ENCODE measurements at regions not wholly inside any gene's neighbourhood (a gene's known extent, or its start where the extent isn't known, plus 50 kb on each side); places are given as distances from the start of the nearest gene placed in this dataset.

DNA sequence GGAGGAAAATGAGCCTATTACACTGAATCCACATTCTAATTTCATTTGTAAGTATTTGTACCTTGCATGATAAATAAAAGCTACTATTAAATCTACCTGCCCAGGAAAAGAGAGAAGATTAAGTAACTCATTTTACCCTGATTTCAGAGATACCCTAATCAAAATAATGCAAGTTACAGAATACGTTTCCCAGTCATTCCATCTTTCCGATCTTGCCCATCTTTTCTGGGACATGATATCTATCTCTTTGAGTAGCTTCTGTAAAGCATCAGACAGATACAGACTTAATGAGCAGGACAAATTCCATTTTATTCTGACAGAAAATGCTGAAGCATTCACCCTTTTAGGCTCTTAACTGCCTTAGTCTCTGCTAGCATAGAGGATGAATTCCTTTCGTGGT, 56.6 kb downstream of the SPRY2 start:
- DNase-seq: no peak

DNA sequence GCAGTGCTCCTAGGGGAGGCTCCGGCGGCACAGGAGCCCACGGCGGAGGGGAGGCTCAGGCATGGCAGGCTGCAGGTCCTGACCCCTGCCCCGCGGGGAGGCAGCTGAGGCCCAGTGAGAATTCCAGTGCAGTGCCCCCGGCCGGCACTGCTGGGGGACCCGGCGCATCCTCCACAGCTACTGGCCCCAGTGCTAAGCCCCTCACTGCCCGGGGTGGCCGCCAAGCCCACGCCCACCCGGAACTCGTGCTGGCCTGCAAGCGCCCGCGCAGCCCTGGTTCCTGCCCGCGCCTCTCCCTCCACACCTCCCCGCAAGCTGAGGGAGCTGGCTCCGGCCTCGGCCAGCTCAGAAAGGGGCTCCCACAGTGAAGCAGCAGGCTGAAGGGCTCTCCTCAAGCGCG, 62.2 kb downstream of the SPRY2 start:
- no peak for DNase-seq

DNA sequence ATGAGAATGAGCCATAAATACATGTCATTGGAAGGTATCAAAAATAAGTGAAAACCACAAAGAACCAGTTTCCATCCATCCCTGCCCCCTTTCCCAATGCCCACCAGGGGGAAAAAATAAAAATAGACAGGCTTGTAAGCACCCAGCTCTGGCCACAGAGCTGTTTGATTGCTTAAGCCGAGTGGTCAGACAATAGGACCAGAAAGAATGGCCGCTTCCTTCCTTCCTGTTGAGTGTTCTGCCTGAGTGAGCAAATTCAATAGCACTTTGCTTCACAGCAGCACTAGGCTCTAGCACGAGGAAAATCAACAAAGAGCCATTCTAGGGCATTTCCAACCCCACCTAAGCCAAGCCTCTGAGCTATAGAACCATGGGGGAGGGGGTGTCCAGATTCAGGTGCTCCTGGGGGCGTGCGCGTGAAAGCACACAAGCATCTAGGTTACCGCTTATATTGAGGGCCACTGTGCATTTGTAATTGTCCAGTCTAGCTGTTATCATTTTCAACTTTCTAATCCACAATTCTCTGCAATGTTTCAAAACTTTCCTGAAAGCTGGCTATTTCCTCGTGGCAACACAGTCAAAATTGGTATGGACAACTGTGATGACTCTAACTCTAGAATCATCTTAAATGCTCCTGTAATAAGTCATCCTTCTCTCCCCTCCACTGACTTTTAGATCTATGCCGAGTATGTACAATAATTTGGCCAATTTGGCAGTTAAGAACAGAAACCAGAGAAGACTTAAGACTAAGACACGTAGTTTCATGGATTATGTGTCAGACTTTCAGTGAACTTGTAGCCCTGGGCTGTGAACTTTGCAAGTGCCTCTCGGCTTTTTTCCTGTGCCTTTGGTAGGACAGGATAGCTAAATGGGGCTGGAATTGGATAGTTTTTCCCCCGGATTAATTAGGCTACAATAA, 64.3 kb downstream of the SPRY2 start:
- no peak for DNase-seq

GRCh38 chr13:80274643-80275042, 66.3 kb downstream of the SPRY2 start:
- no peak for DNase-seq

DNA sequence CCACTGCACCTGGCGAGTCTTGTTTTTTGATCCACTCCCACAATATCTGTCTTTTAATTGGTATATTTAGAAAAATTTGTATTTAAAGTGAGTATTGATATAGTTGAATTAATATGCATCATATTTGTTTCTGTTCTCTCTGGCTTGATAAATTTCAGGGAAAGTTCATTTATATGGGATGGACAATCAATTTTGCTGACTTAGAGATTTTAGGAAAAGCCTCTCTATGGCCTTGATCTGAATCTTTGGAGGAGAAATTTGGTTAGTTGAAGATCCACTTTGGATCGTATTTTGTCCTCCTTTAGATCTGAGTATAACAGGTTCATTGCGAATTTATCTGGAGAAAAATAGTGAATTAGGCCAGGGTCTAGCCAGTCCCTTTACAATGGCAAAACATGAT, 67.2 kb downstream of the SPRY2 start:
- no peak for DNase-seq

- DNase-seq: no peak
These were observed 75.6 kb downstream of the SPRY2 start for GRCh38 chr13:80265348-80265747.

DNA sequence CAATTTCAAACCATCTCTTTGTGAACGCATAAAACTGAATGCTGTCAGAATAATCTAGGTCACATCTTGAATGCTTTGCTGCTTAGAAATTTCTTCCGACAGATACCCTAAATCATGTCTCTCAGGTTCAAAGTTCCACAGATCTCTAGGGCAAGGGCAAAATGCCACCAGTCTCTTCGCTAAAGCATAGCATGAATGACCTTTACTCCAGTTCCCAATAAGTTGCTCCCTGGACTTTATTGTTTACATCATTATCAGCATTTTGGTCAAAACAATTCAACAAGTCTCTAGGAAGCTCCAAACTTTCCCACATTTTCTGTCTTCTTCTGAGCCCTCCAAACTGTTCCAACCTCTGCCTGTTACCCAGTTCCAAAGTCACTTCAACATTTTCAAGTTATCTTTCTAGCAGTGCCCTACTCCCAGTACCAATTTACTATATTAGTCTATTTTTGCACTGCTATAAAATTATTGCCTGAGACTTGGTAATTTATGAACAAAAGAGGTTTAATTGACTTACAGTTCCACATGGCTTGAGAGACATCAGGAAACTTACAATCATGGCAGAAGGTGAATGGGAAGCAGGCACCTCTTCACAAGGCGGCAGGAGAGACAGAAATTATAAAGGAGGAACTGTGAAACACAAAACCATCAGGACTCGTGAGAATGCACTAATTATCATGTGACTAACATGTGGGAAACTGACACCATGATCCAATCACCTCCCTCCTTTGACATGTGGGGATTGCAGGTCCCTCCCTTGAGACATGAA, 77.0 kb downstream of the SPRY2 start:
- no peak for DNase-seq

DNA sequence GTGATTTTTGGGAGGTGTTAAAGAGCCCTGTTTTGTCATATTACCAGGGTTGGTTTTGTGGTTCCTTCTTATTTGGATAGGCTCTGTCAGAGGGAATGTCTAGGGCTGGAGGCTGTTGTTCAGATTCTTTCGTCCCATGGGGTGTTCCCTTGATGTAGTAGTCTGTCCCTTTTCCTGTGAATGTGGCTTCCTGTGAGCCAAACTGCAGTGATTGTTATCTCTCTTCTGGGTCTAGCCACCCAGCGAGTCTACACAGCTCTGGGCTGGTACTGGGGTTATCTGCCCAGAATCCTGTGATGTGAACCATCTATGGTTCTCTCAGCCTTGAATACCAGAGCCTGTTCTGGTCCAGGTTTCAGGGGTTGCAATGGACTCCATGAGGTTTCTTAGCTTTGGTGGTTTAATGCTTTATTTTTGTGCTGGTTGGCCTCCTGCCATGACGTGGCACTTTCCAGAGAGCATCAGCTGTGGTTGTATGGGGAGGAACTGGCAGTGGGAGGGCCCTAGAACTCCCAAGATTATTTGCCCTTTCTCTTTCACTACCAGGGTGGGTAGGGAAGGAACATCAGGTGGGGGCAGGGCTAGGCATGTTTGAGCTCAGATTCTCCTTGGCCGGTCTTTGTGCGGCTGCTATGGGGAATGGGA, 78.8 kb downstream of the SPRY2 start:
- DNase-seq: no peak

DNA sequence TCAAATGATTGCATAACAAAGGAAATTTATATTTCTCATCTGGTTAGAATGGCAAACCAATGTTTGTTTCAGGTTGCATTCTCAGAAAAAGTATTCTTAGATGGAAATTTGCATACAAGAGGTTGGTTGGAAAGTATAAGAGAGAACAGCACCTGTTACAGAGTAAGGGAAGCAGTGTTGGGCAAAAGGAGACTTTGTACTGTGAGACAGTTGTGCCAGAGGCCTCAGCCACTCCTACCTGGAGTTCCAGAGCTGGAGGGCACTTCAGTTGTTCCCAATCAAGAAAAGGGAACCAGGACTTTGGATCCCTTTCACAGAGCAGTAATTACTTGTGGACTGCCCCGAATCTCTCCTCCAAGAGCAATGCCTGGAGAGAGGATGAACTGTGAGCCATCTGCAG, 81.8 kb downstream of the SPRY2 start:
- DNase-seq: no peak

DNA sequence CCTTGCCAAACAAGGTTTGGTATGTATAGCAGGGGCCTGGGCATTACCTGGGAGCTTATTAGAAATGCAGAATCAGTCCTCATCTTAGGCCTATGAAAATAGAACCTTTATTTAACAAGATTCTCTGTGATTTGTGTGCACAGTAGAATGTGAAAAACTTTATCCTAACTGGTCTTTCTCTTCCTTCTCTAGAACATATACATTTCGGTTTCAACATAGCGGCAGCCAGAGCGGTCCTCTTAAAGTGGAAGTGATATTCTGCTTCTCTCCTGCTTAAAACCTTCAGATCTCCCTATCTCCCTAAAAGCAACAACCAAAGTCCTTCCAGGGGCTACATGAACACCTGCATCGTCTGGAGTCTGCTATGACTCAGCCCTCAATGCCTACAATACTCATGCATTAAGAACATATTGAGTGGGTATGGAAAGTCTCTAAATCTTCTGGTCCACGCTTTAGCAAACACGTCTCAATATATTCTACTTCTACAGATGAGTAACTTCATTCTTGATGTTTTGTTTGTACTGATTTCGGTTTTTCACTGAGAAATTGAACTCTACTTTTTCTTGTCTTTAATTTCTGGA, 84.5 kb downstream of the SPRY2 start:
- no peak for DNase-seq

DNA sequence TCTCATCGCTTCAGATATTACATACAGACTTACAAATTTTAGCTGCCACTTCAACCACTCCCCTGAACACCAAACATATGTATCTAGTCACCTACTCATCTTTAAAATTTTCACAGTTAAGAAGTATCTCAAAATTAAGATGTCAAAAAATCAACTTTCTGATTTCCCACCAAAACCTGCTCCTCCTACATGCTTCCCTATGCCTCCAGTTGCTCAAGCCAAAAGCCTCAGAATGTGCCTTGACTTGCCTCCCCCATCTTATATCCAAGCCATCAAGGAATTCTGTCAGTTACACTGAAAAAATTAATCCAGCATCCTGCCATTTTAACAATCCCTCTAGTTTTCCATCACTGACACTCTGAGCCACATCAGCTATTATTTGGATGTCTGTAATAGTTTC, 85.0 kb downstream of the SPRY2 start:
- no peak for DNase-seq

DNA sequence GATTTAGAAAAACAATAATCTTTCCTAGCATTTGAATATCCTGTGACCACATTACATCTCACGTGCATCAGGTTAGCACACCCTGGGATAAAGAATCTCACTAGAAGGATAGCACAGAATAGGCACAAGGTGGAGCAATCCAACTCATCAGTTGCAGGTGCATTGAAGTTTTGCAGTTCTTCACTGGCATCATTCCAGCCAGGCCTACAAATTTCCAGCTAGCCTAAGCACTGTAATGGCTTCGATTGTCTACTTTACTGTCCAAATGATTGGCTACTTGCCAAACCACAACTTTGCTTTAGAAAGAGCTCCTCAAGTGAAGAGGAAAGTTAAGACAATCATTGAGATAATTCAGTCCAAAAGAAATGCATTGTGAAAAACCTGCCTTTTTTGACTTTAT, 89.5 kb downstream of the SPRY2 start:
- no peak for DNase-seq

DNA sequence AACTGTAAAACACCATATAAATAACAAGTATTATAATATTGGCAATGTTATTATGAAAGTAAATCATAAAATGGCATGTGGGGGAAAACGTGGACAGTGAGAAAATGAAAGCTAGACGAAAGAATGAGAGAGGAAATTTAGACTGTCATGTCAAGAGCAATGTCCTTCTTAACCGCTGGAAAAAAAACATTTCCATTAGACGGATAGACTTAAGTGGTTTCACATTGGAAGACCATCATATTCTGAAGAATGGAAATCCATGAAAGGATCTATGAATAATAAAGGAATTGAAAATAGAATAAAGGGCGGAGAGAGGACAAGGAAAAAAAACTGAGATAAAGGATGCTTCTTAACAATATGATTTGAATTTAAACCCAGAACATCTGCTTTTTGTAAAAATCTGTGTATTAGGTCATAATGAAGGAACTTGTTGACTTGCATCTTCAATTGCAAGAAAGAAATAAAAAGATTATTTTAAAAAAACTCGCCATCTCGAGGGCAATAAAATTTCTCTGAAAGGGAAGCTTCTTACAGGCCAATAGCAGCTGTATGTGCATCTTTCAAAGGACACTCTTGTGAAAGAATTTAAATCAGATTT, 90.6 kb downstream of the SPRY2 start:
- DNase-seq: no peak

GRCh38 chr13:80249516-80250212, 91.3 kb downstream of the SPRY2 start:
- DNase-seq: no peak

GRCh38 chr13:80245162-80245733, 95.7 kb downstream of the SPRY2 start:
- DNase-seq: no peak

DNA sequence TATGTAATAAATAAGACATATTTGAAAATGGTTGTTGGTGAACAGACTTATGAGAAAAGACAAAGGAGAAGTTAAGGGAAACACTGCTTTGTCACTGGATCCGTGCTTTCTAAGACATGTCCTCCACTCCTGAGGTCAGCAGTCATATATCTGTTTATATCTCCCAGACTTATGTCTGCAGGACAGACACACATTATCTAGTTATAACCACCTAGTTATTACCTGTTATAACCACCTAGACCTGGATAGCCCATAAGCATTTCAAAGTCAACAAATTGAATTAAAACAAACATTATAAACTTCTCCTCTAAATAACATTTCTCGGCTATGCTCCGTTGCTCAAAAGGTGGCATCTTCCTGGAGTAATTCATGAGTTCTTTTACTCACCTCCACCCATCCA, 96.4 kb downstream of the SPRY2 start:
- DNase-seq: no peak

DNA sequence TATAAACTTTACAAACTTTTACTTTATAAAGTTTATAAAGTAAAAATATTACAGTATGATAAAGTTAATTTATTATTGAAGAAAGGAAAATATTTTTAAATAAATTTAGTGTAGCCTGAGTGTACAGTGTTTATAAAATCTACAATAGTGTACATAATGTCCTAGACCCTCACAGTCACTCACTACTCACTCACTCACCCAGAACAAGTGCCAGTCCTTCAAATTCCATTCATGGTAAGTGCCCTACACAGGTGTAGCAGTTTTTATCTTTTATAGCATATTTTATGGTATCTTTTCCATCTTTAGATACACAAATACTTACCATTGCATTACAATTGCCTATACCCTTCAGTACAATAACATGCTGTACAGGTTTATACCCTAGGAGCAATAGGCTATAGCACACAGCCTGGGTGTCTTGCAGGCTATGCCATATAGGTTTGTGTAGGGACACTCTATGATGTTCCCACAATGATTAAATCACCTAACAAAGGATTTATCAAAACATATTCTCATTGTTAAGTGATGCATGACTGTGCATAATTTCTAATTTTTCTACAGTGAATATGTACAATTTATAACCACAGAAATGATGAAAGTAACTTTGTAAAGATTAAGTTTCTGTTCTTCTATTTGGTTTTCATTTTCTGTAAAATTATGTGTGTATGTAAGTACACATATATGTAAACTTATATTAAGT, 98.0 kb downstream of the SPRY2 start:
- no peak for DNase-seq

GRCh38 chr13:80239571-80240255, 101.2 kb downstream of the SPRY2 start:
- no peak for DNase-seq

DNA sequence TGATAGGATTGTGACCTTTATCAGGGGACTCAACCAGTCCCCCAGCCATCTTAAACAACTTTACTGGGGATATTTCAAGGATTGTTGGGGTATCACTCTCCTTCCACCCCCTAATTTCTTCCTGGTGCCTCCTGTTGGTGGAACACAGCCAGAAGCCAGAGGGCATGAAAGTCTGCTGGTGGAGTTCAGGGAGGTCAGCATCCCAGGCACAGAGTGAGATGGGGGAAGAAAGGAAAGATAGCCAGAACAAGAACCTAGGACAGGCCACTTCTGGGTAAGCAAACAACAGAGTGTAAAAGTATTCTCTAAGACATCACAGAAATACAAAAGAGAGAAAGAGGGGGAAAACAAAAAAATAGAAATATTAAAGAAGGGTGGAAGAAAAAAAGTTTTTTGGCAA, 101.8 kb downstream of the SPRY2 start:
- no peak for DNase-seq

DNA sequence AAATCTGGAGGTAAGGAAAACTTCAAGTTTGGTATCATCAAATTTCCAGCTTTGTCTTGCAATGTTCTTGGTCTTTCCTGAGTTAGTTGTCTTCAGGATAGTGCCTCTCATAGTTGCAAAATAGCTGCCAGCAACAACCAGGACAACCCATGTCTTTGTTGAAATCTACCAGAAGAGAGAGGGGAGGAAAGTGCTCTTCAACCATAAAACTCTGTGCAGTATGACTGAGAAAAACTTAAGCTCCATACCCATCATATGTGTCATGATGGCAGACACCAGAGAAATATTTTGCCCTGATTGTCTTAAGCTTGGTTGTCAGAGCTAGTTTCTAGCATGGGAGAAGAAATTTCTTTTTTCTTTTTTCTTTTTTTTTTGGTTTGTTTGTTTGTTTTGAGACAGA, 103.3 kb downstream of the SPRY2 start:
- DNase-seq: no peak

DNA sequence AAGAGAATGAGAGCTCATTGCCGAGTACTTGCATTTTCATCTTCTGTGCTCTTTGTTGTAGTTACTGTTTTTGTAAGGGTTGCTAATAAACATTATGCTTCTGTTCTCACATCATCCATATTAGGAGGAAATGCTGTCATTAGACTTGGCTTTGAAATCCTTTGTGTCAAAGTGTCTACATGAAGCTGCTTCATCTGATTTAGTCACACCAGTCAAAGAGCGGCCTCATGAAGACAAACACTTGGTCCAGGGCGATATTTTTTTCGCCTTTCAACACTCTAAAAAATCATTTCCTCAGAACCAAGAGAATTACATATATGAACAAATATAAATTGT, 105.0 kb downstream of the SPRY2 start:
- DNase-seq: no peak
